ENCODE measurements at regions not wholly inside any gene's neighbourhood (a gene's known extent, or its start where the extent isn't known, plus 50 kb on each side); places are given as distances from the start of the nearest gene placed in this dataset.
"Not testable (repeated sequence)": the region's sequence is repeated elsewhere in the genome, so short reads cannot be mapped to it uniquely, and the experiment has no call there.

DNA sequence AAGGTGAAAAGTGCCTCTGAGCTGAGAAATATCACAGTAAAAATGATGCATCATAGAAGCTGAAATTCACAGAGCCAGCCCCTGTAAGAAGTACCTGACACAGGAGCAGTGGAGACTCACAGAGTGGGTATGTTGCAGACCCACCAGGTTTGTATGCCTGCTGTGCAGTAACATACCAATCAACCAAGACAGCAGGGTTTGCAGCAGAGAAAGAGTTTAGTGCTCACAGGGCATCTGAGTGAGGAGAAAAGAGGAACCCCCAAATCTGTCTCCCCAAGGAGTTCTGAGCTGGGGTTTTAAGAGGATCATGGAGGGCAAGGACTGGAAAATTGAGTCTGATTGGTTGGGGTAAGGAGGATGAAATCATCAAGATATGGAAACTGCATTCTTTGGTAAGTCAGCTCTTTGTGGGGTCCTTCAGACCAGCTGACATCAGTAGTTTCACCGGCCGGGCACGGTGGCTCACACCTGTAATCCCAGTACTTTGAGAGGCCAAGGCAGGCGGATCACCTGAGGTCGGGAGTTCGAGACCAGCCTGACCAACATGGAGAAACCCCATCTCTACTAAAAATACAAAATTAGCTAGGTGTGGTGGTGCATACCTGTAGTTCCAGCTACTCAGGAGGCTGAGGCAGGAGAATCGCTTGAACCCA, 83.5 kb upstream of the MRI1 start:
- not testable (repeated sequence) for H3K36me3 ChIP-seq (ENCODE audit: insufficient read depth, low read length); H3K4me1 ChIP-seq (ENCODE audit: insufficient read depth, low read length); H3K4me3 ChIP-seq (ENCODE audit: low read length); H3K9me3 ChIP-seq (ENCODE audit: low read length); H2AFZ ChIP-seq (ENCODE audit: low read depth, low read length); H3K27me3 ChIP-seq (ENCODE audit: insufficient read depth, low read length)

DNA sequence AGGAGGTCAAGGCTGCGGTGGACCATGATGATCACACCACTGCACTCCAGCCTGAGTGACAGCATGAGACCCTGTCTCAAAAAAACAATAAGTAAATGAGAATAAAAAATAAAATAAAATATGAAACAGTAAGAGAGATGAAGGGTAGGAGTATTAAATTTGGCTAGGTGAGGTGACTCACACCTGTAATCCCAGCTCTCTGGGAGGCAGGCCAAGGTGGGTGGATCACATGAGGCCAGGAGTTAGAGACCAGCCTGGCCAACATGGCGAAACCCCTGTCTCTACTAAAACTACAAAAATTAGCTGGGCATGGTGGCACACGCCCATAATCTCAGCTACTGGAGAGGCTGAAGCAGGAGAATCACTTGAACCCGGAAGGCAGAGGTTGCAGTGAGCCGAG, 87.4 kb upstream of the MRI1 start:
- not testable (repeated sequence) for H3K36me3 ChIP-seq (ENCODE audit: insufficient read depth, low read length); H3K9me3 ChIP-seq (ENCODE audit: low read length); H3K4me3 ChIP-seq (ENCODE audit: low read length); H2AFZ ChIP-seq (ENCODE audit: low read depth, low read length); H3K27me3 ChIP-seq (ENCODE audit: insufficient read depth, low read length); H3K4me1 ChIP-seq (ENCODE audit: insufficient read depth, low read length)

DNA sequence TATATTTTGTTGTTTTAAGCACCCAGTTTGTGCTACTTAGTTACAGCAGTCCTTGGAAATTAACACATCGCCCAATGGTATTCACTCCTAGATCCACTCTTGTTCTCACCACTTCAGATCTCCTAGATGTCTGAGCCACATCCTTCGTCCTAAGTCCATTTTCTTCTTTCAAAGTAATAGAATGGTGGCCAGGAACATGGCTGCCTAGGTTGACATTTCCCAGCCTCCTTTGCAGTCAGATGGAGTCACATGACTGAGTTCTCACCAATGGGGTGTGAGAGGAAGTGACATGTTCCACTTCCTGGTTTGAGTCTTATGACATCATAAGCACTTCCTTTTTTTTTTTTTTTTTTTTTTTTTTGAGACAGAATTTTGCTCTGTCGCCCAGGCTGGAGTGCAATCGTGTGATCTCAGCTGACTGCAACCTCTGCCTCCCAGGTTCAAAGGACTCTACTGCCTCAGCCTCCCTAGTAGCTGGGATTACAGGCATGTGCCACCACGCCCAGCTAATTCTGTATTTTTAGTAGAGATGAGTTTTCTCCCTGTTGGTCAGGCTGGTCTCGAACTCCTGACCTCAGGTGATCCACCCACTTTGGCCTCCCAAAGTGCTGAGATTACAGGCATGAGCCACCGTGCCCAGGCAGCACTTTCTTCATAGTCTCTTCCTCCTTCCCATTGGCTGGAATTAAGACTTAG, 91.7 kb upstream of the MRI1 start:
- H3K36me3 ChIP-seq (ENCODE audit: insufficient read depth, low read length); H3K27me3 ChIP-seq (ENCODE audit: insufficient read depth, low read length); H3K4me1 ChIP-seq (ENCODE audit: insufficient read depth, low read length); H3K9me3 ChIP-seq (ENCODE audit: low read length): not testable (repeated sequence)
- peak overlapping the region; percentile 95 for H2AFZ ChIP-seq (ENCODE audit: low read depth, low read length)
- H3K4me3 ChIP-seq (ENCODE audit: low read length) = peak overlapping the region; percentile 35

DNA sequence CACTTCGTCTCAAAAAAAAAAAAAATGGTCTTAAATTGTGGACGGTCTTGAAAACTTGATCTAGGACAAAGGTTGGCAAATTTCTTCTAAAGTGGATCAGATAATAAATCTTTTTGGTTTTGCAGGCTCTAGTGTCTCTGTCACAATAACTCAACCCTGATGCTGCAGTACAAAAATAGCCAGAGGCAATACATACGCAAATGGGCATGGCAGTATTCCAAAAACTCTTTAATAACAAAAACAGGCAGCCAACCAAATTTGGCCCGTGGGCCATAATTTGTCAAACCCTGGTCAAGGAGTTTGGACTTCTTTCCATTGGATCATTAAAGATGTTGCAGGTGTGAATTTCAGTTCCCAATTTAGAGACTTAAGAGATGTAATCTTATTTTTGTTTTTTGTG, 93.5 kb upstream of the MRI1 start:
- Histone ChIP-seq H2AFZ (ENCODE audit: low read depth, low read length) (no peak overlapping the region), H3K27me3 (ENCODE audit: insufficient read depth, low read length) (peaks cover 3% of the 10 kb centered on the region), H3K4me1 (ENCODE audit: insufficient read depth, low read length) (no peaks in the 10 kb centered on the region), H3K4me3 (ENCODE audit: low read length) (no peak overlapping the region), H3K9me3 (ENCODE audit: low read length) (peaks cover 5% of the 10 kb centered on the region), H3K36me3 (ENCODE audit: insufficient read depth, low read length) (no peaks in the 10 kb centered on the region)

DNA sequence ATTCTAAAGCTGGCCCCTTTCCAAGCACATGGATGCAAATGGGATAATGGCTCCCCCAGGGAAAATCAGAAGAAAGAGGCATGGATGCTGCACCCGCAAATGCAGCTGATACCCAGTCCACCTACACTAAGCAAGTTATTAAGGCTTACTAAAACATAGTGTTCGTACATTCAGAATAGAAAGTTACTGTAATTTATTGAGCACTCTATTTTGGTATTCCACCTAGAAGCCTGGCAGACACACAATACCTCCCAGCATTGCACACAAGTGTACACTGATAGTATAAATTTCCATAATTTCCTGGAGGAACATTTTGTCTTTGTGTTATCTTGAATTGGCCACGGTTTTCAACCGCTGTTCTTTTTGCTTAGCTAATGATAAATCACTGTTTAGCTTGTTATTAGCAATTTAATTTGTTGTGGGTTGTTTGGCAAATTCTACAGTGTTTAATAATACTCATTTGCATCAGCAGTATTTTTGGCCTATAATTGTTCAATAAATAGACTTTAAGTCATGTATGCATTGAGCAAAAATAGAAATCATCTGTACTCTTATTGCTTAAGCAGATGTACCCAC, 94.5 kb upstream of the MRI1 start:
- Histone ChIP-seq H3K9me3 (ENCODE audit: low read length) (peaks cover 5% of the 10 kb centered on the region), H3K4me3 (ENCODE audit: low read length) (no peak overlapping the region), H2AFZ (ENCODE audit: low read depth, low read length) (no peak overlapping the region), H3K4me1 (ENCODE audit: insufficient read depth, low read length) (no peaks in the 10 kb centered on the region), H3K27me3 (ENCODE audit: insufficient read depth, low read length) (peaks cover 3% of the 10 kb centered on the region), H3K36me3 (ENCODE audit: insufficient read depth, low read length) (no peaks in the 10 kb centered on the region)

DNA sequence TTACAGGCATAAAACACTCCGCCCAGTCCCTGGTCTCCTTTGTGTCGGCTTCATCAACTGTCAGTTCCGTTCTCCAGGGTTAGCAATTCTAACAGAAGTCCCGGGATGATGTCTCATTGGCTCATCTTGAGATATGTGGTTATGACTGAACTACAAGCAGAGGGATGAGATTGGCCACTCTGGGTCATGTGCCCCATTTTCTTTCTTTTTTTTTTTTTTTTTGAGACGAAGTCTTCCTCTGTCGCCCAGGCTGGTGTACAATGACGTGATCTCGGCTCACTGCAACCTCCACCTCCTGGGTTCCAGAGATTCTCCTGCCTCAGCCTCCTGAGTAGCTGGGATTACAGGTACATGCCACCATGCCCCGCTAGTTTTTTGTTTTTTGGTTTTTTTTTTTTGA, 95.4 kb upstream of the MRI1 start:
- H3K4me1 ChIP-seq (ENCODE audit: insufficient read depth, low read length) = no peaks in the 10 kb centered on the region
- H2AFZ ChIP-seq (ENCODE audit: low read depth, low read length) = no peak overlapping the region
- H3K4me3 ChIP-seq (ENCODE audit: low read length) = no peak overlapping the region
- H3K9me3 ChIP-seq (ENCODE audit: low read length) = peaks cover 5% of the 10 kb centered on the region
- peaks cover 3% of the 10 kb centered on the region for H3K27me3 ChIP-seq (ENCODE audit: insufficient read depth, low read length)
- H3K36me3 ChIP-seq (ENCODE audit: insufficient read depth, low read length) = no peaks in the 10 kb centered on the region

DNA sequence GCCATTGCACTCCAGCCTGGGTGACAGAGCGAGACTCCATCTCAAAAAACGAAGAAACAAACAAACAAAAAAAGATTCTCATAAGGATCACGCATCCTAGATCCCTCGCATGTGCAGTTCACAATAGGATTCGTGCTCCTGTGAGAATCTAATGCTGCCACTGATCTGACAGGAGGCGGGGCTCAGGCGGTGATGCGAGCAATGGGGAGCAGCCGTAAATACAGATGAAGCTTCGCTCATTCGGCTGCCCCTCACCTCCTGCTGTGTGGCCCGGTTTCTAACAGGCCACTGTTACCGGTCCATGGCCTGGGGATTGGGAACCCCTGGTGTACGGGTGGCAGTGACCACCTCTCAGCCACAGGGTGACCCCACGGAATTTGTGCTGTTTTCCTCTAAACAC, 98.2 kb upstream of the MRI1 start:
- H3K4me3 ChIP-seq (ENCODE audit: low read length) = no peak overlapping the region

DNA sequence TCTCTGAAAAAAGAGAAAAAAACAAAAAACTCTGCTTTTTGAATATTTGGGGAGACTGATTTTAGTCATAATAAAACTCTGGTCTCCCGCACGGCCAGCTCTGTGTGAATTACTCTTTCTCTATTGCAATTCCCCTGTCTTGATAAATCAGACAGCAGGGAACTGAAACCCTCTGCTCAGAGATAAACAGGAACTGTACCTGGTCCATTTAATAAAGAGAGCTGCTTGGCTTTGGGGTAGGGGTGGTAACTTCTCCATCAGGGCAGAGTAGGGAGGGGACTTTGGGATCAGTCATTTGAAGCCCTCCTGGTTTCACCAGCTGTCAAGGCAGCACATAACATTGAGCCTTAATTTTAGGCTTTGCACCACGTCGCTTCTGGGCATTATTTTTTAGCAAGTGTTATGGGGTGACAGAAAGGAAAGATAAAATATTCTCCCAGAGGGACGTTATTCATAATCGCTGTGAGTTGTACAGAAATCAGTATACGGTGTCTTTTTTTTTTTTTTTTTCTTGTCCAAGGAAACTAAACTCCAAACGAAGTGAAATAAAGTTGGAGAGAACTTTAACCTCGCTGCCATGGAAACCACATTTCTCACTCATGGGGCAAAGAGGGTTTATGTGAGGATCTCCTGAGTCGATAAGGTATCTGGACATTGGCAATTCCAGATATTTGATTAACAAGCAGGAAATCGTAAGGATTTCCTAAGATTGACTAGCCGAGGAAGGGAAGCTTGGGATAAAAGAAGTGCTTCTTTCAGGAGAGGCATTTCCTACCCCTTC, 99.0 kb upstream of the MRI1 start:
- Histone ChIP-seq H3K27me3 (ENCODE audit: insufficient read depth, low read length) (peaks cover 3% of the 10 kb centered on the region), H3K36me3 (ENCODE audit: insufficient read depth, low read length) (no peaks in the 10 kb centered on the region), H3K9me3 (ENCODE audit: low read length) (no peaks in the 10 kb centered on the region), H2AFZ (ENCODE audit: low read depth, low read length) (no peak overlapping the region), H3K4me3 (ENCODE audit: low read length) (no peak overlapping the region), H3K4me1 (ENCODE audit: insufficient read depth, low read length) (no peaks in the 10 kb centered on the region)

More for the DNA sequence above, 98.2 kb upstream of the MRI1 start:
- H3K27me3 ChIP-seq (ENCODE audit: insufficient read depth, low read length) = peaks cover 3% of the 10 kb centered on the region
- H3K9me3 ChIP-seq (ENCODE audit: low read length) = no peaks in the 10 kb centered on the region
- H2AFZ ChIP-seq (ENCODE audit: low read depth, low read length) = no peak overlapping the region
- no peaks in the 10 kb centered on the region for H3K4me1 ChIP-seq (ENCODE audit: insufficient read depth, low read length)
- no peaks in the 10 kb centered on the region for H3K36me3 ChIP-seq (ENCODE audit: insufficient read depth, low read length)

DNA sequence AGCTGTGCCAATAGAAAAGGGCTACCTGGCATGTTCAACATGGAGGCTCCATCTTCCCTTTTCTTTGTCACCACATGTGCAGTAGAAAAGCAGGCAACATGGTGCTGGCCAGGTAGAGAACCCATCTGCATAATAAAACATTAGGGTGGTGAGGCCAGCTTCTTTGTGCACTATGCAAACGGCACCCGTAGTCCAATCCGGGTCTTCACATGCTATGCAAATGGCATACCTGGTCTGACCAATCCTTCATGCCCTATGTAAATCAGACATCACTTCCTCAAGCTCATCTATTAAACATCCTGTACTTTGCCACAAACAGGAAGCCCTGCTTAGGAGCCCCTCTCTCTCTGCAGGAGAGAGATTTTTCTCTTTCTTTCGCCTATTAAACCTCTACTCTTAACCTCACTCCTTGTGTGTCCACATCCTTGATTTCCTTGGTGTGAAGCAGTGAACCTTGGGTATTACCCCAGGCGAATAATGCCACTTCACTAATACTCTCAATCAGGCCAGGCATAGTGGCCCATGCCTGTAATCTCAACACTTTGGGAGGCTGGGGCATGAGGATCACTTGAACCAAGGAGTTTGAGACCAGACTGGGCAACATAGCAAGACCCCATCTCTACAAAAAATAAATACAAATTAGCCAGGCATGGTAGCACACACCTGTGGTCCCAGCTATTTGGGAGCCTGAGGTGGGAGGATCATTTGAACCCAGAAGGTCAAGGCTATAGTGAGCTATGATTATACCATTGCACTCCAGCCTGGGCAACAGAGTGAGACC, 111.3 kb upstream of the MRI1 start:
- H3K4me1 ChIP-seq (ENCODE audit: insufficient read depth, low read length) = no peaks in the 10 kb centered on the region
- no peaks in the 10 kb centered on the region for H3K9me3 ChIP-seq (ENCODE audit: low read length)
- no peaks in the 10 kb centered on the region for H3K27me3 ChIP-seq (ENCODE audit: insufficient read depth, low read length)
- no peaks in the 10 kb centered on the region for H3K36me3 ChIP-seq (ENCODE audit: insufficient read depth, low read length)
- H3K4me3 ChIP-seq (ENCODE audit: low read length) = no peak overlapping the region
- H2AFZ ChIP-seq (ENCODE audit: low read depth, low read length) = no peak overlapping the region

DNA sequence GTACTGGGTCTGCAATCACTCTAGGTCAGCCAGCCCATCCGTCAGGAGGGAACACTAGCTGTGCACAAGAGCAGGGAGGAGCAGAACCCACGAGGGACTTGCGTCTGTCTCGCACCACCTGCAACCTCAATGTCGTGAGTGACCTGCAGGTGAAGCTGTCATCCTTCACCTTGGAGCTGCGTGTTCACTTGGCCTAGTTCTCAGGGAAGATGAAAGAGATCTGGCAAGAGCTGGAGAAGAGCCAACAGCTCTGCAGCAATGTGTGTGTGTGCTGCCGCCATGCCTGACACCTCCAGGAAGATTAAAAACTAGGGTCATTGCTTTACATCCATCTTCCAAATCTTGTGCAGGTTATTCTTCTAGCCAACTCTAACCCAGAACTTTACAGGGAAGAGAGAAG, 117.6 kb upstream of the MRI1 start:
- no peaks in the 10 kb centered on the region for H3K9me3 ChIP-seq (ENCODE audit: low read length)
- H3K4me3 ChIP-seq (ENCODE audit: low read length) = no peak overlapping the region
- H3K36me3 ChIP-seq (ENCODE audit: insufficient read depth, low read length) = no peaks in the 10 kb centered on the region
- H3K4me1 ChIP-seq (ENCODE audit: insufficient read depth, low read length) = no peaks in the 10 kb centered on the region
- H2AFZ ChIP-seq (ENCODE audit: low read depth, low read length) = no peak overlapping the region
- H3K27me3 ChIP-seq (ENCODE audit: insufficient read depth, low read length) = no peaks in the 10 kb centered on the region

DNA sequence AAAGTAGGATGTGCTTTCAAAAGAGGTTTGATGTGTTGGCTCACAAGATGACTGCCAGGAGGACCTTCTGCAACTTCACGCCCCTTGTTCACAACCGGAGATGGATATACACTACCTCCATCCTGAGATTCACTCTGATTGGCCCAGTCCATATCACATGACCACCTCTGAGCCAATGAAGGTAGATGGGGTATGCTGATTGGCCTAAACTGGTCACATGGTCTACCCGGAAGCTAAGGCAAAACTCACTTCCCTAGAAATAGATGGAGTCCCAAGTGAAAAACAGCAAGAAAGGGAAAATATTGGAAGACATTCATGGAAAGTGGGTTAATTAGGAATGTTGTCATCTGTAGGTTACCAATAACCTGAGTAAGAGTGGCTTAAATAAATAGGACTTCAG, 119.7 kb upstream of the MRI1 start:
- Histone ChIP-seq H2AFZ (ENCODE audit: low read depth, low read length) (no peak overlapping the region), H3K27me3 (ENCODE audit: insufficient read depth, low read length) (no peaks in the 10 kb centered on the region), H3K4me3 (ENCODE audit: low read length) (no peak overlapping the region), H3K4me1 (ENCODE audit: insufficient read depth, low read length) (no peaks in the 10 kb centered on the region), H3K36me3 (ENCODE audit: insufficient read depth, low read length) (no peaks in the 10 kb centered on the region), H3K9me3 (ENCODE audit: low read length) (no peaks in the 10 kb centered on the region)

DNA sequence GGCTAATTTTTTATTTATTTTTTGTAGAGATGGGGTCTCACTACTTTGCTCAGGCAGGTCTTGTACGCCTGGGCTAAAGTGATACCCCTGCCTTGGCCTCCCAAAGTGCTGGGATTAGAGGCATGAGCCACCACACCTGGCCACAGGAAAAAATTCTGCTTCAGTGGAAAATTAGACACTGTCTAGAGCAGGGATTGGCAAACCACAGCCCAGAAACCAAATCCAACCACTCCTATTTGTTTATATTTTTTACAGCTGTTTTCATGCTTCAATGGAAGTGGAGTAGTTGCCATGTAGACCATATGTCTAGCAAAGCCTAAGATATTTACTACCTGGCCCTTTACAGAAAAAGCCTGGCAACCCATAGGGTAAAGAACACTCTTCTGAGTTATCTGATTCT, 123.7 kb upstream of the MRI1 start:
- Histone ChIP-seq H3K9me3 (ENCODE audit: low read length) (no peaks in the 10 kb centered on the region), H3K4me3 (ENCODE audit: low read length) (no peak overlapping the region), H3K4me1 (ENCODE audit: insufficient read depth, low read length) (no peaks in the 10 kb centered on the region), H3K27me3 (ENCODE audit: insufficient read depth, low read length) (no peaks in the 10 kb centered on the region), H3K36me3 (ENCODE audit: insufficient read depth, low read length) (no peaks in the 10 kb centered on the region), H2AFZ (ENCODE audit: low read depth, low read length) (no peak overlapping the region)

Data from neuron (in vitro differentiated cells).